IMR-90 (cell line): ENCODE measurements at regions not wholly inside any gene's neighbourhood (a gene's known extent, or its start where the extent isn't known, plus 50 kb on each side); places are given as distances from the start of the nearest gene placed in this dataset.
A peak's percentile ranks its signal among the peaks of the same experiment; 100 is the strongest.

ENCODE experiments used
- ATAC-seq: fragments of 200-7000 bp; cut with Tn5 transposase; 2 replicates; pipeline ENCODE4 v1.9.1; 2020; ENCODE audit warnings: low read depth, mild to moderate bottlenecking, moderate library complexity
- BruUV-seq: library from RNA; stranded (reverse); fragments of 400-500 nt; replicated peaks from 2 replicates; lab custom pipeline; 2021; lab: Mats Ljungman, UMichigan
- CTCF ChIA-PET: fragments of 300-600 bp; formaldehyde crosslinking; extraction: SDS; loops from one replicate; lab custom pipeline; 2021; ENCODE audit warnings: antibody characterized with exemption; lab: Yijun Ruan, JAX
- POLR2A ChIA-PET: fragments of 300-600 bp; sonication (Branson Sonifier 250); formaldehyde crosslinking; loops from one replicate; lab custom pipeline; 2022; ENCODE audit warnings: antibody characterized with exemption; ENCODE audit not compliant: unreplicated experiment; lab: Charles Lee
- DNase-seq: peaks from one replicate; pipeline ENCODE4 v3.0.0; 2013
- H2AFZ ChIP-seq: replicated peaks from 2 replicates; pipeline ENCODE3; 2013; ENCODE audit warnings: low read length, mild to moderate bottlenecking; ENCODE audit not compliant: poor library complexity
- H2AK5ac ChIP-seq: 2 replicates; pipeline ENCODE4 v1.6.1; 2013; ENCODE audit warnings: low read depth, low read length, inconsistent platforms
- H2AK9ac ChIP-seq: replicated peaks from 2 replicates; pipeline ENCODE3; 2013; ENCODE audit warnings: mild to moderate bottlenecking, low read depth, low read length, moderate library complexity; ENCODE audit not compliant: poor library complexity
- H2BK120ac ChIP-seq: 2 replicates; pipeline ENCODE4 v1.6.1; 2013; ENCODE audit warnings: low read depth, low read length, inconsistent platforms
- H2BK15ac ChIP-seq: 3 replicates; pipeline ENCODE4 v1.6.1; 2013; ENCODE audit warnings: low read depth, low read length, inconsistent platforms
- H2BK20ac ChIP-seq: 2 replicates; pipeline ENCODE4 v1.6.1; 2013; ENCODE audit warnings: low read depth, mild to moderate bottlenecking, inconsistent platforms, low read length, moderate library complexity
- H2BK5ac ChIP-seq: 2 replicates; pipeline ENCODE4 v1.6.1; 2013; ENCODE audit warnings: mild to moderate bottlenecking, low read depth, low read length, inconsistent platforms; ENCODE audit not compliant: poor library complexity, severe bottlenecking
- H3K14ac ChIP-seq: replicated peaks from 2 replicates; pipeline ENCODE4 v1.6.1; 2013; ENCODE audit warnings: low read depth, low read length, inconsistent platforms
- H3K18ac ChIP-seq: 2 replicates; pipeline ENCODE4 v1.6.1; 2013; ENCODE audit warnings: low read depth, low read length, control low read depth
- H3K23ac ChIP-seq: 2 replicates; pipeline ENCODE4 v1.6.1; 2013; ENCODE audit warnings: low read depth, low read length, inconsistent platforms
- H3K27ac ChIP-seq: 2 replicates; pipeline ENCODE4 v1.5.1; 2013; ENCODE audit warnings: mild to moderate bottlenecking, control low read depth, low read length; ENCODE audit not compliant: insufficient read depth
- H3K27me3 ChIP-seq: 2 replicates; pipeline ENCODE4 v1.6.1; 2013; ENCODE audit warnings: low read length; ENCODE audit not compliant: control insufficient read depth, insufficient read depth
- H3K36me3 ChIP-seq: 2 replicates; pipeline ENCODE4 v1.6.1; 2013; ENCODE audit warnings: low read length, mixed read lengths; ENCODE audit not compliant: control insufficient read depth, insufficient read depth
- H3K4ac ChIP-seq: 2 replicates; pipeline ENCODE4 v1.6.1; 2013; ENCODE audit warnings: low read depth, low read length, inconsistent platforms
- H3K4me1 ChIP-seq: 2 replicates; pipeline ENCODE4 v1.6.1; 2013; ENCODE audit warnings: low read length, mixed read lengths; ENCODE audit not compliant: control insufficient read depth, insufficient read depth
- H3K4me2 ChIP-seq: 2 replicates; pipeline ENCODE4 v1.6.1; 2013; ENCODE audit warnings: low read depth, mild to moderate bottlenecking, control low read depth, low read length, moderate library complexity
- H3K4me3 ChIP-seq: 2 replicates; pipeline ENCODE4 v1.5.1; 2013; ENCODE audit warnings: low read depth, mild to moderate bottlenecking, control low read depth, low read length, moderate library complexity; ENCODE audit not compliant: insufficient read depth
- H3K56ac ChIP-seq: 2 replicates; pipeline ENCODE4 v1.6.1; 2013; ENCODE audit warnings: low read length, inconsistent platforms; ENCODE audit not compliant: insufficient read depth; ENCODE audit errors: extremely low read depth
- H3K79me1 ChIP-seq, 2 experiments: 2 replicates each; pipeline ENCODE4 v1.6.1; 2013; ENCODE audit warnings: low read length in 2 of 2, inconsistent platforms in 1 of 2, low read depth in 1 of 2
- H3K9ac ChIP-seq: 2 replicates; pipeline ENCODE4 v1.6.1; 2013; ENCODE audit warnings: low read depth, low read length, control low read depth
- H3K9me1 ChIP-seq: 2 replicates; pipeline ENCODE4 v1.6.1; 2013; ENCODE audit warnings: low read length, inconsistent platforms; ENCODE audit not compliant: insufficient read depth
- H3K9me3 ChIP-seq: 2 replicates; pipeline ENCODE4 v1.6.1; 2013; ENCODE audit warnings: low read length; ENCODE audit not compliant: control insufficient read depth, insufficient read depth
- H4K20me1 ChIP-seq: 2 replicates; pipeline ENCODE4 v1.6.1; 2013; ENCODE audit warnings: low read length, inconsistent platforms; ENCODE audit not compliant: insufficient read depth
- H4K5ac ChIP-seq: 2 replicates; pipeline ENCODE4 v1.6.1; 2013; ENCODE audit warnings: mild to moderate bottlenecking, low read depth, low read length, control low read depth
- H4K8ac ChIP-seq, 2 experiments: 2 replicates each; pipeline ENCODE4 v1.6.1; 2013; ENCODE audit warnings: low read depth in 2 of 2, low read length in 2 of 2, control low read depth in 1 of 2, inconsistent platforms in 1 of 2
- H4K91ac ChIP-seq: 2 replicates; pipeline ENCODE4 v1.6.1; 2013; ENCODE audit warnings: low read depth, low read length, inconsistent platforms; ENCODE audit not compliant: insufficient read depth
- BHLHE40 ChIP-seq: fragments of 150-350 bp; IDR thresholded peaks from 2 replicates; pipeline ENCODE4 v1.6.1; 2016; ENCODE audit warnings: mild to moderate bottlenecking, low read depth, low read length
- FOS ChIP-seq: fragments of 150-350 bp; IDR thresholded peaks from 2 replicates; pipeline ENCODE4 v1.6.1; 2016; ENCODE audit warnings: low read depth, low read length
- MXI1 ChIP-seq: IDR thresholded peaks from 2 replicates; pipeline ENCODE4 v1.6.1; 2012; ENCODE audit warnings: low read depth, mild to moderate bottlenecking, low read length, moderate library complexity, borderline replicate concordance
- RCOR1 ChIP-seq: IDR thresholded peaks from 2 replicates; pipeline ENCODE4 v1.6.1; 2012; ENCODE audit warnings: mild to moderate bottlenecking, low read length, improper control_type of control experiment; ENCODE audit not compliant: insufficient replicate concordance
- WGBS, 2 experiments: methylation state at CpG; one replicate each; pipeline versions ENCODE4 v1.1.5 to v1.1.7; 2013; ENCODE audit warnings: missing lambda C conversion rate in 2 of 2; ENCODE audit not compliant: insufficient read length in 1 of 2; ENCODE audit errors: extremely low coverage in 2 of 2; 5-methylcytosine and 5-hydroxymethylcytosine counted together
- dilution Hi-C: fragments of 300-500 bp; cut with HindIII; formaldehyde crosslinking; loops from one replicate; pipeline ENCODE4 v1.14.3; 2018; ENCODE audit warnings: low sequenced_read_pairs; ENCODE audit not compliant: unreplicated experiment
- in situ Hi-C: fragments of 300-500 bp; cut with MboI; formaldehyde crosslinking; loops from 3 replicates; pipeline ENCODE4 v1.14.3; 2019; ENCODE audit warnings: low sequenced_read_pairs, inconsistent platforms, mixed read lengths
- intact Hi-C: fragments of 100-400 bp; cut with micrococcal nuclease; formaldehyde crosslinking; loops from 2 replicates; pipeline ENCODE4 v1.10.0; 2022
- TF ChIP-seq, protein P1 (sequence below): conservative IDR thresholded peaks from 2 replicates; pipeline ENCODE4 v1.5.1; 2012; ENCODE audit warnings: mild to moderate bottlenecking, low read depth, low read length, improper control_type of control experiment
- TF ChIP-seq, protein P2 (sequence below): fragments of 150-350 bp; IDR thresholded peaks from 2 replicates; pipeline ENCODE4 v1.6.1; 2017; ENCODE audit warnings: mild to moderate bottlenecking, antibody characterized with exemption, low read length, low read depth

DNA sequence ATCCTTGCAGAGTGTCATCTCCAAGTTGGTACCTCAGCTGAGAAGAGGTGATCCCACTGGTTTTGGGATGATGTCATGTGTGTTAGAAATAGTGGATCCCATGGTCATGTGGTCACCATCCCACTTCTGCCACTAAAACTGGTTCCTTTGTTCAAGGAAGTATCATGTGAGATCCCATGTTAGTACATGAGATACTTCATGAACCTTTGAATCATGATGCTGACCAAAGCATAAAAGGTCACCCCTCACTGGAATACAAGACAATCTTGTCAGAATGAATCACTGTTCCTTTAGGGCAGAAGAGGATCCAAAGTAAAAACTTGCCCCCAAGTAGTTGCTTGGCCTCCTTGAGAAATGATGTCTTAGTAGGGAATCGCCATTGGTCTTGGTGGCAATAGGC lies 150.9 kb upstream of the MOCS2 start:
- H3K18ac ChIP-seq, result peak overlapping the region; percentile 66; the same call in 1 of the 2 replicates
- peak overlapping the region; percentile 14 for H4K91ac ChIP-seq
- H4K5ac ChIP-seq, result peak overlapping the region; percentile 30; the same call in 1 of the 2 replicates
- DNase-seq, result no peak
- no peak overlapping the region for H2AK9ac ChIP-seq
- dilution Hi-C loops (no loop called here), in situ Hi-C loops (loop anchor here (5.0 kb wide), 2 partner anchors 172 to 957 kb away; no protein-coding TSS in a partner anchor), intact Hi-C loops (loop anchor here (10.0 kb wide), 1 partner anchor 614 kb away; no protein-coding TSS in a partner anchor)
- H2BK20ac ChIP-seq, result peak overlapping the region; percentile 88; the same call in 1 of the 2 replicates
- H2BK120ac ChIP-seq, result peak overlapping the region; percentile 56
- peak overlapping the region in 1 of 2 experiments; percentile 33; a peak in 1 of 4 replicates for H4K8ac ChIP-seq
- ChIA-PET CTCF (interaction anchor here (1.3 kb wide), 1 partner anchor 974 kb away, joined by 5 read pairs; no protein-coding TSS in a partner anchor), POLR2A (no interaction called here)
- H3K4me1 ChIP-seq, result peaks cover 4% of the 10 kb centered on the region; the same call in 1 of the 2 replicates
- H3K9me3 ChIP-seq, result no peaks in the 10 kb centered on the region
- H3K56ac ChIP-seq, result no peak overlapping the region
- H2AFZ ChIP-seq, result no peak overlapping the region
- H2AK5ac ChIP-seq, result 0 out of 2 replicates have a peak overlapping the region, but pooled peaks have one; percentile 2
- peak overlapping the region; percentile 17; the same call in 1 of the 2 replicates for H3K14ac ChIP-seq
- H3K79me1 ChIP-seq, result no peaks in the 10 kb centered on the region
- H3K9ac ChIP-seq, result no peak overlapping the region
- H3K4me2 ChIP-seq, result no peak overlapping the region
- H3K27me3 ChIP-seq, result no peaks in the 10 kb centered on the region
- H3K36me3 ChIP-seq, result no peaks in the 10 kb centered on the region
- 0 out of 2 replicates have a peak, but pooled peaks cover 3% of the 10 kb centered on the region for H3K9me1 ChIP-seq
- BruUV-seq, result no TSS peak
- H2BK5ac ChIP-seq, result peak overlapping the region; percentile 3
- no peak overlapping the region for H3K23ac ChIP-seq
- H4K20me1 ChIP-seq, result no peaks in the 10 kb centered on the region
- no CpG with 5 or more reads among the region's 1 CpG for WGBS, 2 experiments
- no peak overlapping the region for H3K27ac ChIP-seq
- TF ChIP-seq RCOR1 (no peak), MXI1 (no peak), BHLHE40 (no peak), FOS (no peak)
- TF ChIP-seq, protein P1, sequence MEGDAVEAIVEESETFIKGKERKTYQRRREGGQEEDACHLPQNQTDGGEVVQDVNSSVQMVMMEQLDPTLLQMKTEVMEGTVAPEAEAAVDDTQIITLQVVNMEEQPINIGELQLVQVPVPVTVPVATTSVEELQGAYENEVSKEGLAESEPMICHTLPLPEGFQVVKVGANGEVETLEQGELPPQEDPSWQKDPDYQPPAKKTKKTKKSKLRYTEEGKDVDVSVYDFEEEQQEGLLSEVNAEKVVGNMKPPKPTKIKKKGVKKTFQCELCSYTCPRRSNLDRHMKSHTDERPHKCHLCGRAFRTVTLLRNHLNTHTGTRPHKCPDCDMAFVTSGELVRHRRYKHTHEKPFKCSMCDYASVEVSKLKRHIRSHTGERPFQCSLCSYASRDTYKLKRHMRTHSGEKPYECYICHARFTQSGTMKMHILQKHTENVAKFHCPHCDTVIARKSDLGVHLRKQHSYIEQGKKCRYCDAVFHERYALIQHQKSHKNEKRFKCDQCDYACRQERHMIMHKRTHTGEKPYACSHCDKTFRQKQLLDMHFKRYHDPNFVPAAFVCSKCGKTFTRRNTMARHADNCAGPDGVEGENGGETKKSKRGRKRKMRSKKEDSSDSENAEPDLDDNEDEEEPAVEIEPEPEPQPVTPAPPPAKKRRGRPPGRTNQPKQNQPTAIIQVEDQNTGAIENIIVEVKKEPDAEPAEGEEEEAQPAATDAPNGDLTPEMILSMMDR, result no peak
- TF ChIP-seq, protein P2, sequence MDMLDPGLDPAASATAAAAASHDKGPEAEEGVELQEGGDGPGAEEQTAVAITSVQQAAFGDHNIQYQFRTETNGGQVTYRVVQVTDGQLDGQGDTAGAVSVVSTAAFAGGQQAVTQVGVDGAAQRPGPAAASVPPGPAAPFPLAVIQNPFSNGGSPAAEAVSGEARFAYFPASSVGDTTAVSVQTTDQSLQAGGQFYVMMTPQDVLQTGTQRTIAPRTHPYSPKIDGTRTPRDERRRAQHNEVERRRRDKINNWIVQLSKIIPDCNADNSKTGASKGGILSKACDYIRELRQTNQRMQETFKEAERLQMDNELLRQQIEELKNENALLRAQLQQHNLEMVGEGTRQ, result no peak
- H3K4me3 ChIP-seq, result no peak overlapping the region
- H3K4ac ChIP-seq, result peak overlapping the region; percentile 42; the same call in 1 of the 2 replicates
- no peak for ATAC-seq
- peak overlapping the region; percentile 85; the same call in 1 of the 3 replicates for H2BK15ac ChIP-seq
